ENCODE measurements at regions not wholly inside any gene's neighbourhood (a gene's known extent, or its start where the extent isn't known, plus 50 kb on each side); places are given as distances from the start of the nearest gene placed in this dataset.
"Not testable (repeated sequence)": the region's sequence is repeated elsewhere in the genome, so short reads cannot be mapped to it uniquely, and the experiment has no call there.

DNA sequence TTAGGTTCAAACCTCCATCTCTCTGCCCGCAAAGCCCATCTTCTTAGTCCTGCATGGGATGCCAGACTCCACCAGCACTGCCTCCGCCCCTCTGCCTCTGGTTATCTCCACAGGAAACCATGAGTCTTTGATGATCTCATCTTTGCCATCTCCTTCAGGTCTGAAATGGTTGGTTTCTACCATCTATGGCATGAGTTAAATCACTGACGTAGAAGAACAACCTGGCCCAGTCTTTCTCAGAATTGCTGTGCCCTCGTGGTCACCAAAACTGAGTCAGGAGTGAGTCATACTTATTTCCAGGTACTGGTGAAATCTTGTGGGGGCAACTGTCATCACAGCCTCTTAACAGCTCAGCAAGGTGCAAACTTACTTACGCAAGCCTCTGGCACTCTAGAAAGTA, 468.7 kb upstream of the C16orf82 start:
- no peak for DNase-seq

GRCh38 chr16:26598998-26599784, 467.5 kb upstream of the C16orf82 start:
- DNase-seq, result no peak

GRCh38 chr16:26599785-26600104, 467.0 kb upstream of the C16orf82 start:
- DNase-seq, result no peak

- no peak for DNase-seq
Measured at GRCh38 chr16:26601335-26601734, 465.4 kb upstream of the C16orf82 start.

DNA sequence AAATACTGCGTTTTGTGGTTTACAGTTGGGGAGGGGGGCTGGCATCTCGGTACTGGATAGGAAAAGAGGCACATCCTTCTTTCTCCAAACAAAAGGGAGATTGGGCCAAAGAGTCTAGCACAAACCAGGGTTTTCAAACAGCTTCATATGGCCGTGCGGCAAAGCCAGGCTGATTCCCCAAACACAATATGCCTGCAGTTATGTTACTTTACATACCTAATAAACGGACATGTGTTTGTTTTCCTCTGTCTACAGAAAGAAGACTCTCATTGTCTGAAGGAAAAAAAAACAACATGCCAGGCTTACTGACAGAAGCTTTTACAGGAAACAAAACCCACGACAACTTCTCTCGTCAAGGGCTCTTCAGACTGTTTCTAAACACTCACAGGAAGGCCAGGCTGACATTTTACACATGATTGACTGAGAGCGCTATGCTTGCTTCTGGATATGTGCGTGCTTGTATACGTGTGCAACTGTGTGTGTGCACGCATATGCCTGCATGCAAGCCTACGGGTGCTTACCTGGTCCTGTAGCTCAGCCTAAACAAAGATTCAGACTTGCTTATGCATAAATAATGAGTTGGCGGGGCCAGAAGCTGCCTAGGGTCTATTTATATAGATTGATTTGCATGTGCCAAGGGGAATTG, 461.0 kb upstream of the C16orf82 start:
- DNase-seq, result no peak

GRCh38 chr16:26606381-26607150, 460.2 kb upstream of the C16orf82 start:
- DNase-seq, result no peak

DNA sequence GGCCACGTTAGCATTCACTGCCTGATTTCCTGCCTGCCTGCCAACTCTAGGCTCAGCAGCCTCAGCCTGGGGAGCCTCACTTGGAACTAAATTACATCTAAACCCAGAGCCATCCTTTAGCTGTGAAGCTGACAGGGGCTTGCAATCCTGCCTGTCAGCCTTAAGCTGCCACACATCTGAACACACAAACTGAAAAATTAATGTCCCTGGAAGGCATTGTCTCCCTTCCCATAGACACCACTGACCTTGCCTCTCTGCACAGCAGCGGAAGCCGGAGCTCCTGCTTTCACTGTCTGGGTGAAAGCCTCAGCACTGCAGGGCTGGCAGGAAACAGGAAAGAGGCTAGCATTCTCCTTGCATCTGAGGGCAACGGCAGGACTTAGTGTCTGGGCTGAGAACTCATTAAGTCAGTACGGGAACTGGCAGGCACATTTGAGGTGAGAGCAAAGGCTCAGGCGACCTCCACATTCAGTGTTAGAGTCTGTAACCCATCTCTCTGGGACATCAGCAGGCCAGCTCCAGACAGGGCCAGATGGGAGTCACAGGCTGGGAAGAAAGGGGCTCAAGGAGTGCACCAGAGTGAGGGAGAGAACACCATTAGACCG, 452.4 kb upstream of the C16orf82 start:
- no peak for DNase-seq

GRCh38 chr16:26623442-26623841, 443.3 kb upstream of the C16orf82 start:
- DNase-seq, result no peak

DNA sequence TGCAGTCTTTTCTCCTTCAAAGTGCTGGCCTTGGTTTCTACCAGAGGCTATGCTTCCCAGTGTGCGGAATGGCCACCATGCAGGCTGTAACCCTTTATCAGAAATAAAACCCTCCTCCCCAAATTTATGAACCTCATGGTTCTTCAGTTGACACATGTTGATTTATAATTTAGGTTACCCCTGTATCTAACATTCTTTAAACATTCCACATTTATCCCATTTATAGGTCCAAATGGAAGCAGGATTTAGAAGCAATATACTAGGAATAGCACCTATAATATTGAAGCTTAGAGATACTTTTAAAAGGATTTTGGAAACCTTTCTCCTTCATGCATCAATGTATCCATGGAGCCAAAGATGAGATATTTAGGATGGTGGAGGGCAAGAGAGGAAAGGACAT, 438.8 kb upstream of the C16orf82 start:
- no peak for DNase-seq

GRCh38 chr16:26631365-26631764, 435.4 kb upstream of the C16orf82 start:
- not testable (repeated sequence) for DNase-seq

GRCh38 chr16:26642047-26642664, 424.6 kb upstream of the C16orf82 start:
- DNase-seq, result no peak

GRCh38 chr16:26643519-26643918, 423.2 kb upstream of the C16orf82 start:
- DNase-seq, result no peak

GRCh38 chr16:26644912-26645543, 421.7 kb upstream of the C16orf82 start:
- DNase-seq, result no peak

GRCh38 chr16:26645614-26646013, 421.1 kb upstream of the C16orf82 start:
- DNase-seq, result no peak

DNA sequence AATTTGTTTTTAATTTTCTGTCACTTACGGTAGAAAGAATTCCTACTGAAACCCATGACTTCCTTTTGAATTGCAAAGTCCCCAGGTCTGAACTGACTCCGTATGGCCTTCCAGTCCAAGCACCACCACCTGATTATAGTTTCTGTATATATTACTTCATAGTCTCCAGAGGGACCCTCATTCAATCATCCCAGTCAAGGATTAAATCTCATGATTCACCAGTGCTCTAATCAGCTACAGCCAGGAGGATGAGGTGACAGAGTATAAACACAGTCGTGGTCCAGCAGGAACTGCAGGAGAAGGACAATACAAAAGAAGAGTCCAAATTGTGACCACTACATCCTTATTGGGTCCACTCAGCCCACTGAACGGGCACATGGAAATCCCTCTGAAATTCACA, 418.9 kb upstream of the C16orf82 start:
- no peak for DNase-seq

- DNase-seq, result no peak
Measured at GRCh38 chr16:26648851-26649250, 417.9 kb upstream of the C16orf82 start.

- no peak for DNase-seq
Measured at GRCh38 chr16:26649381-26650045, 417.2 kb upstream of the C16orf82 start.

DNA sequence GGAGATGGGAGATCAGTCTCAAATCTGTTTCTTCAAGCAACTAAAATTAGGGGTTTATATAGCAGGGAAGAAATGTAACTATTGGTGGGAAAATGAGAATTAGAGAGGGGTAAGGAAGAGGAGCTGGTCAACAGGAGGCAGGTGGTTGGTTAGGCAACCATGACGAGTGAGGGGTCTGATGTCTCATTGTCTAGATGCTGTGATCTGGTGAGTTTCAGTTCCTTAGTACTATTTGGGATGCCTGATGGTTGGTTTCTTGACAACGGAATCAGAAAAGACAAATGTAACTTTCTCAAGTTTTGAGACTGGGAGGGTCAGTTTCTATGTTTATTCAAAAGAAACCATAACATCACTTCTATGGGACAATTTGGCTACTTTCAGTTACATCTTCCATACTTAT, 415.3 kb upstream of the C16orf82 start:
- no peak for DNase-seq

- DNase-seq, result no peak
Measured at GRCh38 chr16:26651884-26652283, 414.8 kb upstream of the C16orf82 start.

DNA sequence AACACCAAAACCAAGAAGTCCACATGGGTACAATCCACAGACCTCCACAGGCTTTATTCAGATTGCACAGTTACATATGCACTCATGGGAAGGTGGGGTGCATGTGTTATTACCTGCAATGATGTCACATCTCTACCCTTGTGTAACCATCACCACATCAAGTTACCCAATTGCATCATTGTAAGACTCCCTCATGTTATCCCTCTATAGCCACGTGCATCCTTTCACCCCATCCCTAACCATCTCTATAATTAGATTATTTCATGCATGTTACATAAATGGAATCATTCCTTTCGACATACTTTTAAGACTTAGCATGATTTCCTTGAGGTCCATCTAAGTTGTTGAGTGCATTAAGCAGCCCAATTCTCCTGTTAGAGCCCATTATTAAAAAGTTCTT, 408.2 kb upstream of the C16orf82 start:
- DNase-seq, result no peak

DNA sequence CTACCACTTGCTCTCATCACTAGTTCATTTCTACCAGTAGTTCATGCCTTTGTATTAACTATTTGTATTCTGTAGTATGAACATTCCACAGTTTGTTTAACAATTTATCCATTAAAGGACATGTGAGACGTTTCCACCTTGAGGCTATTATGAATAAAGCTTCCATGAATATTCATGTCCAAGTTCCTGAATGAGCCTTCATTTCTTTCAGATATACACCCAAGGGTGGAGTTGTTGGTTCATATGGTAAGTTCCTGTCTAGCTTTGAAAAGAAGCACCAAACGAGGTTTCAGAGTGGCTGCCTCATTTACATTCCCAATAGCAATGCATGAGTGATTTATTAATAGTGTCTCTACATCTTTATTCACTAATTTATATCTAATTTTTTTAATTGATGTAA, 407.8 kb upstream of the C16orf82 start:
- no peak for DNase-seq

GRCh38 chr16:26664086-26664485, 402.6 kb upstream of the C16orf82 start:
- no peak for DNase-seq

Data from CD4-positive, alpha-beta T cell treated with Interleukin-6 for 4 hours (primary cell).